ENCODE measurements at regions not wholly inside any gene's neighbourhood (a gene's known extent, or its start where the extent isn't known, plus 50 kb on each side); places are given as distances from the start of the nearest gene placed in this dataset.
"Not testable (repeated sequence)": the region's sequence is repeated elsewhere in the genome, so short reads cannot be mapped to it uniquely, and the experiment has no call there.

DNA sequence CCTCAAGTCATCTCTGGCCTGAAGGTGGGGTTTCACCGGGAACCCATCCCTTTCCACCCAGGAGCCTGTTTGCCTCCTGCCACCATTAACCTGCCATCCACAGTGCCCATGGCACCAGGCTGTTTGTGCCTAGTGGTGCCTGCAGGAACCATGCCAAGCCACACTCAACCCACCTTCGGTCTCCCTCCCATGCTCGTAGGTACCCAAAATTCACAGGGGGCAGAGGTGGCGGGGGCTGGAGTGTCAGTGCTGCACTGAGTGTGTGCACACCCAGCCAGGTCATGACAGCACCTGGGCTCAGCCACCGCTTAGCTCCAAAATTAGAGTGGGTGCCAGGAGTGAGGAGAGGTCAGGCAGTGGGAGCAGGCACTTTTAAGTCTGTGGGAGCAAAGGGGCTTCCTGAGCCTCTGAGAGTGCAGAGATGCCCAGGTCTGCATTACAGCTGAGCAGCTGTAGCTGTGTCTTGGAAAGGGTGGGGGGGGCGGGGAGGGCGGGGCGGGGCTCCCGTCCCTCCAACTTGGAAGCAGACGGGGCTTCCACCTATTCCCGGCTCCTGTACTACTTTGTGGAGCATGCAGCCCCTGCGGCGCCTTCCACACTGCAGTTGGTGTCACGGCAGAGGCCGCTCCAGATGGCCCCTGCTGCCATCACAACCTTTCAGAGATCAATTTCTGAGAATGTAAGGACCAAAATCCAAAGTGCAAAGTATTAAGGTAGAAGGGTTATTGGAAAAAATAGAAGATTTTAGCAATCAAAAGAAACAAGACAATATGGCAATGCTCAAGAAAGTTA lies 2396.8 kb upstream of the C9orf72 start:
- no peak for DNase-seq

DNA sequence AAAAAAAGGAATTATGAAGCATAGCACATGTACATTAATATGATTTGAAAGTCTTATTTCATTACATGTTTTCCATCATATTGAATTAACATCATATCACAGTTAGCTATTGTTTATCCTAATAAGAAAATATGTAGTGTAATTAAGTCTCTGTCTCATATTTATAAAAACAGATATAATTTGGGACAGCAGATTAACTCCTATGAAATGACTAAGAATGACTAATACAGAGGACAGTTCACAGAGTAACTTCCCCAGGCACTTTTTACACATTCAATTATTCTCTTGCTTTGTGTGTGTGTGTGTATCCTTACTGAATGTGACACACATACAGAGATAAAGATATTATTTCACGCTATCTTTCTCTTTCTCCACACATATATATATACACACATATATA lies 2400.9 kb upstream of the C9orf72 start:
- no peak for DNase-seq

DNA sequence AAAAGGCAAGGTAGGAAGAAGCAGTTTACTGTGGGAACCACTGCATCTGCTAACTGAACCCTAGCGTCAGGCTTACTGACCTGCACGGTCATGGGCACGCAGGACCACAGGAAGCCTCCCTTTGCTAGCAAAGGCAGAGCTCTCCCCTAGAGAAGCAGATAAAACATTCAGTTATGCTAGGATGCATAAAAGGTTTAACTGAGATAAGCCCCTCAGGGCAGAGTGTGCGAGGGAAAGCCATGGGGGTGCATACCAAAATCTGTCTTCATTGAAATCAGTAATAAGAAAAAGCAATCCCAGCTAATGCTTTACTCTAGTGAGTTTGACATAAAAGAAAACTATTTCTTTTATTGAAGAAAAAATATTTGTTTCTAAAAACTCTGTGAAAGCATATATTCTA lies 2403.7 kb upstream of the C9orf72 start:
- DNase-seq, result no peak

DNA sequence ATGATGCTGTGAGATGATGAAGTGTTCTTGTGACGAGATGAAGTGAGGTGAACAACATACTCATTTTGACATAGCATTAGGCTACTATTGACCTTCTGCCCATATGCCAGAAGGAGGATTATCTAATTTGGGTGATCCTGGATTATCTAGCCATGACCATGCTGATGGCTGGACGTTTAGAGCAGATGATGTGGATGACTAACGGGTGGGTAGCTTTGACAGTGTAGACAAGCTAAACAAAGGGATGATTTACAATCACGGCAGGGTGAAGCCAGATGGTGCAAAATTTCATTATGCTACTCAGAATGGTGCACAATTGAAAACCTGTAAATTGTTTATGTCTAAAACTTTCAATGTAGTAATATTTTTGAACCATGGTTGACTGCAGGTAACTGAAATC lies 2403.4 kb upstream of the ACO1 start:
- DNase-seq, result no peak

DNA sequence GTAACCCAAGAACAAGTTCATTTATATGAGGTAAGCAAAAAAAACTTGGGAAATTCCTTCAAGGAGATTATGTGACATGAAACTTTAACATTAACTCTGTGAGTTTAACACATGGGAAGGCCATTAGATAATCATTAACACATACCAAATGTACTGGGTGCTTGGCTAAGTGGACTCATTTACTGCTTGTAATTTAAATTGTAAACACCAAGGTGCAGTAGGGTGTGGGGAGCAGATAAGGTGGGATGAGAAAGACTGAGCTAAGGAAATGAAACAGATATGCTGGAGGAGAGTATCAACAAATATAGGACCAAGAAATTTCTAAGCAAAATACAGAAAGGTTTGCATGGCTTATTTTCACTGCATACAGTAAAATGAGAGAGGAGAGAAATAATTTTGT lies 2384.8 kb upstream of the ACO1 start:
- no peak for DNase-seq

DNA sequence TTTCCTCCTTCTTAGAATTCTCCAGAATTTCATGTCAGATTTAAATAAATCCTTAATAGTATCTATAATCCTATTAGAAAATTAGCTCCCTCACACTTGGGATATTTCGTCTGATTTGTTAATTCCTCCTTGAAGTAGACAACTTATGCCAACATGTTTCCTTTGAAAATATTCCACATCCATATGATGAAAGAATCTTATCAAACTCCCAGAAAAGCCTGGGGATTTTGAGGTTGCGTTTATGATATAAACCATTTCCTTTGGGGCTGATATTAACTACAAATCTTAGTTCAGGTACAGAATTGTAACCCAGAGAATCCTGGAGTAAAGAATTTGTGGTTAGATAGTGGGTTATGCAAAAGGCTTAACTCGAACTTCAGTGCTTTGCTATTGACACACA lies 2373.8 kb upstream of the ACO1 start:
- DNase-seq, result no peak

DNA sequence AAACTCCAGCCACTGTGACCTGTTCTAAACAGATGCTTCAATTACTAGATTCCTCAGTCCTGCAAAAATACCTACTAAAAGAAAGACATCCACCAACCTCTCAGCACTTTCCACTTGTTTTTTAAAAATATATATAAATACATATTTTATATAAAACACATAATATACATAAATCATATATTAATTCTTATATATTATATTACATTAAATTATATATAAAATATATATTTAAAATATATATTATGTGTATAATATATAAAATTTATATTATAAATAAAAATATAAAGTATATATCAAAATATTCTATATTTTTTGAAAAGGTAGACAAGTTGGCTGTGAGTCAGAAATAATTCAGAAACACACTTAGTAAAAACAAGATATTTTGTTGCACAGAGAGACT lies 2371.8 kb upstream of the ACO1 start:
- no peak for DNase-seq

DNA sequence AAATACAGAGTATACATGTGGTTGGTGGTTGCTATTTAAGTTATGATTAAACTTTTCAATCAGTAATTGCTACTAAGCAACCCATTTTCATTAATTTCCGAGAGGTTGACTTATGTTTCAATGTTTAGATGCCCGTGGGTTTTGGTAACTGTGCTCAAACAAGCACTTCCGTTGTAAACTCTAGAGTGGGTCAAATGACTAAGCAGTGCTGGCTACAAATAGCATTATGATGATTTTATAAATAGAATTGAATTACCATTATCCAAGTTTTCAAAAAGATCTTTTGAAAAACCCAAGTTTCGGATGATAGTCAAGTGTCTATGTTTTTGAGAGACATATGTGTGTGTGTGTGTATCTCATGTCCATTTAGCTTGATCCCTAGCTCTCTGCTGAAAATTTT lies 2369.4 kb upstream of the ACO1 start:
- no peak for DNase-seq

DNA sequence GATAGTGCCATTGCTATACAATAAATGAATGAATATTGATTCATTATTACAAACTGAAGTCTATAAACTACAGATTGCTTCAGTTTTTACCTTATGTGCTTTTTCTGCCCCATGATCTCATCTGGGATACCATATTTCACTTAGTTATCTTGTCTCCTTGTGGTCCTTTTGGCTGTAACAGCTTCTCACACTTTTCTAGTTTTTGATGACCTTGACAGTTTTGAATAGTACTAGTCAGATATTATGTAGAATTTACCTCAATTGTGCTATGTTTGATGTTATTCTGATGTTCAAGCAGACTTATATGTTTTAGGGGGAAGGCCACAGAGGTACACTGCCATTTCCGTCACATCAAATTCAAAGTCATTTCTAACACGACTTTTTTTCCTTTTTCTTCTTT lies 2364.3 kb upstream of the ACO1 start:
- DNase-seq, result no peak

DNA sequence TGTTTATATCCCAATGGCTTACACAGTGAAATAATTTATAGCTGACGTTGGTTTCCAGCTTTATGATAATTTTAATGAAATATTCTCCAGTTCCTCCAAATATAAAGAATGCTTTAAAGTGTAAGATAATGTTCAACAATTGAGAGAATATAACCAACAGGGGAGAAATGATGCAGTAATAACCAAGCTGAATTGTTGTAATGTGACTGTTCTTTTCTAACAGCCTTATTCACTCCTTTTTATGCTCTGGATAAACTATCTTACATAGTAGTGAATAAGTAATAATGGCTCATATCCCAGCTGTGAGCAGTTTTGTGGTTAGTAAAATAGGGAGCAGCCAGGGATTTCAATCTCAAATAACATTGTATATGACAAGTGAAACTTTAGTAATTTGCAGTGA lies 2348.7 kb upstream of the ACO1 start:
- DNase-seq, result no peak

DNA sequence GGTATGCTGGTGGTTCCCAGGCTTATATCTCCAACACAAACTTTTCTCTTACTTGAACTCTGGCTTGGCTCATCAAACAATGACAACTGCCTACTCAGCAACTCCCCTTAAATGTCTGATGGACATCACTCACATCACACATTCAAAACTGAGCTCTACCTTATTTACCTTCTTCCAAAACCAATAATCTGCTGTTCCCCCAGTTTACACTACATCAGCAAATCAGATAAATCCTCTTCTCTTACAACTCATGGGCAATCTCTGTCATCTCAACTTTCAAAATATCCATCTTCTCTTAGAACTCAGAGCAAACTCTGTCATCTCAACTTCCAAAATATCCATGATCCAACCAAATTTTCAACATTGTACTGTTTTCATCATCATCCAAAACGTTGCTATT lies 2347.9 kb upstream of the ACO1 start:
- DNase-seq, result no peak

DNA sequence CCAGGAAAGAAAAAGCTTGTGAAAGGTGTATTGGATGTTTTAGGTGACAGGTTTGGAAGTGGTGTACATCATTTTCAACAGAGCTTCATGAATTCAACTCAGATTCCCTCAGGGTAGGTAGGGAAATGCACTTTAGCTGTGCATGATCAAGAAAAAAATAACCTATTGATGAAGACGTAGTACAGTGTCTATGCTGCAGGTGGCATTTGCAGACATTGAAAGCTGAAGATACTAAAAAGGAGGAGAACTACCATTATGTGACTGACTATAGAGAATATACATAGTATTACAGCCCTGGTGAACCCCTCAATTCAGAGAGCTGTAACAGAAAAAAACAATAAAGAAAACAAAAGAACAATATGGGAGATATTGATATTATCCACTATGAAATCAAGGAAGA lies 2344.7 kb upstream of the ACO1 start:
- no peak for DNase-seq

DNA sequence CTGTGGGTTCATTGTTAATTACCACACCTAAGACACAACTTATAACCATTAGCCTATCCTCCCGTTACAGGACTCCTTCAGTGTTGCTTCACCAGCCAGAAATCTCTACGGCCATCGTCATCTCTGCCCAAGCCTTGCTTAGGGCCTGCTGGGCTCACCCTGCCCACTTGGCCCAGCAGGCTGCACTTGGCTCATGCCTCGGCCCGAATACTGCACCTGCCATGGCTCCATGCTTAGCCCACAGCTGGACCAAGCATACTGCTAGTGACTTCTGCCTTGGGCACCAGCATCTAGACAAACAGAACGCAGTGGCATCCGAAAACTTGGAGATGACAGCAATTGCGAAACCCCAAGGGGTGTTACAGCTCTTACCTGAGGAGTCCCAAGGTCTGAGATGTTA lies 2336.0 kb upstream of the ACO1 start:
- no peak for DNase-seq

DNA sequence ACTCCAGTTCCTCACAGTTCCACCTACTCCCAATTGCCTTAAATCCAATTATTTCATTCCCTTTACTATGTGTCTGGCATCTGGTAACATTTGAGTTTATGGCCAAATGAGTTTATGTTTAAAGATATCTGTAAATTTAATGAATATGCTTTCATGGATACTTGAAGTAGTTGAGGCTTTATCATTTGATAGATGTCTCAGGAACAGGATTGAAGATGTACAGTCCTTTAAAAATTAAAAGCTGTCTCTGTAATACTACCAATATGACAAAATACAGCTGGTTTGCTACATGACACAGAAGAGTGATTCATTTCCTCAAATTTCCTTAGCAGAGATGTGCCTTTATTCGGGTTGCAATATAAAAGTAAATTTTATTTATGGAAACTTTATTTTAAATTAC lies 2326.0 kb upstream of the ACO1 start:
- no peak for DNase-seq

DNA sequence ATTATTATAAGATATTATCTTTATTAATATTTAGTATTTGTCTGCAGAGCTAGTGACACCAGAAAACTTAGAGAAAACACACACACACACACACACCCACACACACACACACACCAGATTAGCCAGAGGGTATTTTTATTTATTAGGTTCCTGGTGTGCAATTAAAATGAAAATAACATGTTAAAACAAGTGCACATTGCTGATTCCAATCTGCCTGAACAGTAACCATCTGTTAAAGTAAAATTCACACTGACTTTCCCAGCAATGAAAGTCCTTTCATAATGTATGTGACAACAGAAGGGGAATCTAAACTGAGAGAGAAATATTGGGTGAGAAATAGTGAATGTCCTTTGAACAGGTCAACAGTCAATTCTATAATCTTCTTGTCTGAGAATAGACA lies 2323.5 kb upstream of the ACO1 start:
- no peak for DNase-seq

DNA sequence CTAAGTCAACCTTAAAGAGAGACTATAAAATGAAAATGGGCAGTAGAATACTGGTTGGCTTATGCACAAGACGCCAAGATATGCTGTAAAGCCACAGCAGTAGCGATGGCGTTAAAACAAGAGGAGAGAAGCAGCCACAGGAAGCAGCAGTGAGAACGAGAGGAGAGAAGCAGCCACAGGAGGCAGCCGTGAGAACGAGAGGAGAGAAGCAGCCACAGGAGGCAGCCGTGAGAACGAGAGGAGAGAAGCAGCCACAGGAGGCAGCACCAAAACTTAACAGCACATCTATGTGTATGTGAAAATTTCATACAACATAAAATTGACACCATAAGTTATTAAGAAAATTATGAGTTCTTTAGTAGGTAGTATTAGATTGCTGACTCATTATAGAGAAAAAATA lies 2318.6 kb upstream of the ACO1 start:
- no peak for DNase-seq

DNA sequence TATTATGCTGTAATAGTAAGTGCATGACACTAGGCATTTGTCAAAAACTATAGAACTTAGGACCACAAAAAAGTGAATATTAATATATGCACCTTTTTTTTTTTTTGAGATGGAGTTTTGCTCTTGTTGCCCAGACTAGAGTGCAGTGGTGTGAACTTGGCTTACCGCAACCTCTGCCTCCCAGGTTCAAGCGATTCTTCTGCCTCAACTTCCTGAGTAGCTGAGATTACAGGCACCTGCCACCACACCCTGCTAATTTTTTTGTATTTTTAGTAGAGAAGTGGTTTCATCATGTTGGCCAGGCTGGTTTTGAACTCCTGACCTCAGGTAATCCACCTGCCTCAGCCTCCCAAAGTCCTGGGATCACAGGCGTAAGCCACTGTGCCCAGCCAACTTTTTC lies 2315.2 kb upstream of the ACO1 start:
- DNase-seq, result not testable (repeated sequence)

DNA sequence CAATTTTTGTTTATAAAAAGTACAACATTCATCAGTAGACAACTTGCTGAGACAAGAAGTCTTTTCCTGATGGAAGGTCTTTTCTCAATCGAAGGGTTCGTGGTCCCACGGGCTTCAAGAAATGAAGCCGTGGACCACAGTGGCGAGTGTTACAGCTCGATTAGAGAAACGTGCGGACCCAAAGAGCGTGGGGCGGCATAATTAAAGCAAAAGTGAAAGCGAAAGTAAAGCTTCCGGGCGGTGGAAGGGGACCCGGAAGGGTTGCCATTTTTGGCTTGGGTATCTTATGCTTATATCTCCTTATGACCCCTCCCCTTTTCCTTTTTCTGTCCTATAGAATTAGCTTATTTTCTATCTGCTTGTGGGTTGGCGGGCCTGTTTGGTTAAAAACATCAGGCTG lies 2309.4 kb upstream of the ACO1 start:
- no peak for DNase-seq

DNA sequence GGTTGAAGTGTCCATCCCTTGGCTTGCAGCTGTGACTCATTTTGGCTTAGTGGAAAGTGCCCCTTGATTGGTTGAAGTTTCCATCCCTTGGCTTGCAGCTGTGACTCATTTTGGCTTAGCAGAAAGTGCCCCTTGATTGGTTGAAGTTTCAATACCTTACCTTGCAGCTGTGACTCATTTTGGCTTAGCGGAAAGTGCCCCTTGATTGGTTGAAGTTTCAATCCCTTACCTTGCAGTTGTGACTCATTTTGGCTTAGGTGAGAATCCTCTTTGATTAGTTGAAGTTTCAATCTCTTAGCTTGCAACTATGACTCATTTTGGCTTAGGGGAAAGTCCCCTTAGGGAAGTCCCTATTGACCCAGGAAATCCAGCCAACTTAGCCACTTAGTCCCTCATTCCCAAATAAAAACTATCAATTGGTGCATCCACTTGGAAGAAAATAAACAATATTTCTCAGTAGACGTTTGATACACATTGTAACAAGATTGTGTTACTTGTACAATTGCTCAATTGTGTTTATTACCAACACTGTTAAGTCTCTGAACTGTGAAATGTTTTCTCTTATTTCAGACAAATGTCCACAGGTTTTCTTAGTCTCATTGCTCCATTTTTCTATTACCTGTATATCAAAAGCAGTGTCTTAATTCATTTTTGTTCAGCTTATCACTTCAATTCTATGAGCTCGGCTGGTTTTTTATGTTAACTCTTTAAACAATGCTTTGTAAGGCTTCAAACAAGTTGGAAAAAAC lies 2308.8 kb upstream of the ACO1 start:
- no peak for DNase-seq

DNA sequence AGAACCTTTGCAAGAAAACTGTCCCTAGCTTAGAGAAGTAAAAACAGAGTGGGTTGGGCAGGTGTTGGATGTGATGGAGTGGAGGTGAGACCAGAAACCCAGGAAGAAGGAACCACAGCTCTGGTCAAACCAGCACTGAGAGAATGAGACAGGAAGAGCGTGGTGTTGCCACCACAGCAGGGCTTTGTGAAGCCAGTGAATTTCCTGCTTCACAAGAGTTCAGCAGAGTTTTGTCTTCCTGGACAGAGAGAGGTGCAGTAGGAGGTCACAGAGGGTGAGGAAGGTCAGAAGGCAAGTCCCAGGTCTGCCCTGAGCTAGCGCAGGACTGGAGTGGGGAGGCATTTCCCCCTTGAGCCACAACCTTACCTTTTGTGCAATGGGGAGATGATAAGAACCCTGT lies 2306.2 kb upstream of the ACO1 start:
- no peak for DNase-seq

DNA sequence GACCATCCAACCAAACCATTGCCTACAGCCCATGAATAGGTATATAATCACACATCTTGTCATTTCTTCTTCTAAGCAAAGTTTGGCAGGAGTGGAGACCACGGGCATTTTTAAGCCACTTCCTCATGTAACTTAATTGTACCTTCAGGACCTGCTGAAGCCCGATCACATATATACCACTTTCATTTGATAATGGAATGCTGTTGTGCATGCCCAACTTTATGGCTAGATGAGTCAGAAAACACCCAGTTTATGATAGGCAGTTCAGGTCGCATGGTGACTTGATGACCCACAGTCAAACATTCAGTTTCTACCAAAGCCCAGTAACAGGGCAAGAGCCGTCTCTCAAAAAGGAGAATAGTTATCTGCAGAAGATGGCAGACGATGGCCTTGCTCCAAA lies 2295.0 kb upstream of the ACO1 start:
- DNase-seq, result no peak

DNA sequence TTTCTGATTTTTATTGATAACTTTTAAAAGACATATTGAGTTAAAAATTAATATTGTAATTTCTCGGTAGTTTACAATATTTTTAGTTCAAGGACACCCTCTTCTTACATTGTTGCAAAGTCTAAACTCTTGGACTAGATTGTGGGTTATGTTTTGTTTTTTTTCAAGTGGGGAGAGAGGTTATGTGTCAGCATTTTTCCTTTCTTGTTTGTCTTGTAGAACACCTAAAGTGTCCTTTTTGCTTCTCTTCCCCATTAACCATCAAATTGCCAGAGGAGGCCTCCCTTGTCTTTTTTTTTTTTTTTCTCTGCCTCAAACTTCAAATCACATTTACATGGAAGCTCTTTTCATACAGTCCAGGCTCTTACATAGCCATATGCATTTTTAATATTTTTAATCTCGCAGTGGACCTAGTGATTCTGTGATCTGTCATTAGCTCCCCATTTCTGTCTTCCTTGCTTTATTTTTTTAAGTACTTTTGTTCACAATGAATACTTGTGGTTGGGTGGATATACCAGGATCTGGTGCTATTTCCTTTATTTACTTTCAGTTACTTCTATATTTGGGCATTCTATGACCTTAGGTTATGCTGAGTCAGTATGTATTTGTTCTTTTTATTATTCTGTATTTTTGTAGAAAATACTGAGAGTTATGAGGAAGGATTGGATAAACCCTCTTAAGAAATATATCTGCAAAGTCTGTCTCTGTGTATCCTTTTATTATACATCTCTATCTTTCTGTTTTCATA lies 2280.6 kb upstream of the ACO1 start:
- DNase-seq, result no peak

DNA sequence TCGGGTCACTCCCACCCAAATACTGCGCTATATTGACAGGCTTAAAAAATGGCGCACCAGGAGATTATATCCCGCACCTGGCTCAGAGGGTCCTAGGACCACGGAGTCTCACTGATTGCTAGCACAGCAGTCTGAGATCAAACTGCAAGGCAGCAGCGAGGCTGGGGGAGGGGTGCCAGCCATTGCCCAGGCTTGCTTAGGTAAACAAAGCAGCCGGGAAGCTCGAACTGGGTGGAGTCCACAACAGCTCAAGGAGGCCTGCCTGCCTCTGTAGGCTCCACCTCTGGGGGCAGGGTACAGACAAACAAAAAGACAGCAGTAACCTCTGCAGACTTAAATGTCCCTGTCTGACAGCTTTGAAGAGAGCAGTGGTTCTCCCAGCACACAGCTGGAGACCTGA lies 2277.3 kb upstream of the ACO1 start:
- DNase-seq, result not testable (repeated sequence)

DNA sequence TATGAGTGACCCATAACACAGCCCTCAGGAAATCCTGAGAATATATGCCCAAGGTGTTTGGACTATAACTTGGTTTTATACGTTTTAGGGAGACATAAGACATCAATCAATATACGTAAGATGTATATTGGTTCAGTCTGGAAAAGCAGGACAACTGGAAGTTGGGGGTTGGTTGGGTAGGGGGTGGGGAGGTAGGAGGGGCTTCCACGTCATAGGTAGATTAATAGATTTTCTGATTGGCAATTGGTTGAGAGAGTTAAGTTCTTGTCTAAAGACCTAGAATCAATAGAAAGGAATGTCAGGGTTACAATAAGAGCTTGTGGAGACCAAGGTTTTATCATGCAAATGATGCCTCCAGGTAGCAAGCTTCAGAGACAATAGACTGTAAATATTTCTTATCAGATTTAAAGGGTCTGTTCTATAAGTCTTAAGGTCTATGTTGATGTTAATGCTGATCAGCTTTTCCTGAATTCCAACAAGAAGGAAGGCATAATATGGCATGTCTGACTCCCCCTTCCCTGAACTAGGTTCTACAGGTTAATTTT lies 2267.7 kb upstream of the ACO1 start:
- DNase-seq, result no peak
